Urinary bladder (tissue), 3 donors: ENCODE measurements at regions not wholly inside any gene's neighbourhood (a gene's known extent, or its start where the extent isn't known, plus 50 kb on each side); places are given as distances from the start of the nearest gene placed in this dataset.

Source experiments
- DNase-seq: peaks from one replicate; pipeline ENCODE4 v3.0.0-alpha.2; 2015; ENCODE audit errors: extremely low spot score
- H3K27ac ChIP-seq: one replicate; pipeline ENCODE4 v1.5.1; 2013; ENCODE audit warnings: low read depth, mild to moderate bottlenecking, moderate library complexity
- H3K36me3 ChIP-seq: one replicate; pipeline ENCODE4 v1.6.1; 2013; ENCODE audit warnings: mild to moderate bottlenecking, moderate library complexity; ENCODE audit not compliant: insufficient read depth
- H3K4me1 ChIP-seq: one replicate; pipeline ENCODE4 v1.6.1; 2013; ENCODE audit warnings: mild to moderate bottlenecking, moderate library complexity; ENCODE audit not compliant: insufficient read depth
- H3K4me3 ChIP-seq: one replicate; pipeline ENCODE4 v1.5.1; 2013; ENCODE audit warnings: low read depth, low read length
- WGBS: extraction: QIAGEN DNeasy Blood & Tissue Kit; methylation state at CpG from one replicate; pipeline ENCODE4 v1.1.7; 2013; 5-methylcytosine and 5-hydroxymethylcytosine counted together
- donor health status: healthy with polysubstance abuse.
- donor health status: healthy.

- 79% methylated on average over 2 of the region's 2 CpGs for WGBS
Measured at GRCh38 chr7:31398815-31399214, 58.3 kb upstream of the NEUROD6 start.

GRCh38 chr7:31407178-31407676, 66.7 kb upstream of the NEUROD6 start:
- no peak for DNase-seq
- H3K4me3 ChIP-seq: no peak overlapping the region
- no peaks in the 10 kb centered on the region for H3K4me1 ChIP-seq
- no peak overlapping the region for H3K27ac ChIP-seq
- WGBS: 44% methylated on average over 2 of the region's 2 CpGs
- no peaks in the 10 kb centered on the region for H3K36me3 ChIP-seq

More at GRCh38 chr7:31398815-31399214, 58.3 kb upstream of the NEUROD6 start:
- Histone ChIP-seq H3K36me3 (no peaks in the 10 kb centered on the region), H3K27ac (no peak overlapping the region), H3K4me1 (no peaks in the 10 kb centered on the region), H3K4me3 (no peak overlapping the region)
- DNase-seq: no peak

GRCh38 chr7:31408140-31408729, 67.7 kb upstream of the NEUROD6 start:
- WGBS: 62% methylated on average over 3 of the region's 3 CpGs
- H3K4me3 ChIP-seq: no peak overlapping the region
- DNase-seq: peak; percentile 13
- H3K4me1 ChIP-seq: no peaks in the 10 kb centered on the region
- no peak overlapping the region for H3K27ac ChIP-seq
- no peaks in the 10 kb centered on the region for H3K36me3 ChIP-seq

- no peak overlapping the region for H3K4me3 ChIP-seq
- H3K36me3 ChIP-seq: no peaks in the 10 kb centered on the region
- H3K27ac ChIP-seq: no peak overlapping the region
- no peaks in the 10 kb centered on the region for H3K4me1 ChIP-seq
- no peak for DNase-seq
- WGBS: 62% methylated on average over 2 of the region's 2 CpGs
Measured at GRCh38 chr7:31410265-31410664, 69.7 kb upstream of the NEUROD6 start.

- no peaks in the 10 kb centered on the region for H3K4me1 ChIP-seq
- no peak overlapping the region for H3K27ac ChIP-seq
- no peak for DNase-seq
- H3K36me3 ChIP-seq: no peaks in the 10 kb centered on the region
- H3K4me3 ChIP-seq: no peak overlapping the region
- WGBS: 55% methylated on average over 1 of the region's 1 CpG
Measured at GRCh38 chr7:31411416-31411815, 70.9 kb upstream of the NEUROD6 start.

GRCh38 chr7:31413766-31414165, 73.2 kb upstream of the NEUROD6 start:
- Histone ChIP-seq H3K36me3 (no peaks in the 10 kb centered on the region), H3K4me3 (no peak overlapping the region), H3K27ac (no peak overlapping the region), H3K4me1 (no peaks in the 10 kb centered on the region)
- no peak for DNase-seq
- 59% methylated on average over 1 of the region's 1 CpG for WGBS

- Histone ChIP-seq H3K27ac (no peak overlapping the region), H3K36me3 (no peaks in the 10 kb centered on the region), H3K4me1 (no peaks in the 10 kb centered on the region), H3K4me3 (no peak overlapping the region)
- 75% methylated on average over 5 of the region's 5 CpGs for WGBS
- DNase-seq: no peak
Measured at GRCh38 chr7:31416381-31416870, 75.9 kb upstream of the NEUROD6 start.

GRCh38 chr7:31418928-31419327, 78.4 kb upstream of the NEUROD6 start:
- no peaks in the 10 kb centered on the region for H3K36me3 ChIP-seq
- H3K27ac ChIP-seq: no peak overlapping the region
- H3K4me3 ChIP-seq: no peak overlapping the region
- 91% methylated on average over 2 of the region's 2 CpGs for WGBS
- H3K4me1 ChIP-seq: no peaks in the 10 kb centered on the region
- no peak for DNase-seq

GRCh38 chr7:31419505-31420055, 79.1 kb upstream of the NEUROD6 start:
- WGBS: 62% methylated on average over 3 of the region's 3 CpGs
- no peak for DNase-seq

GRCh38 chr7:31420948-31421347, 80.4 kb upstream of the NEUROD6 start:
- 61% methylated on average over 1 of the region's 1 CpG for WGBS
- no peak overlapping the region for H3K27ac ChIP-seq
- DNase-seq: no peak

More at GRCh38 chr7:31419505-31420055, 79.1 kb upstream of the NEUROD6 start:
- Histone ChIP-seq H3K4me3 (no peak overlapping the region), H3K27ac (no peak overlapping the region), H3K4me1 (no peaks in the 10 kb centered on the region), H3K36me3 (no peaks in the 10 kb centered on the region)

GRCh38 chr7:31421607-31422006, 81.1 kb upstream of the NEUROD6 start:
- DNase-seq: no peak
- H3K36me3 ChIP-seq: no peaks in the 10 kb centered on the region
- 76% methylated on average over 2 of the region's 2 CpGs for WGBS
- H3K27ac ChIP-seq: no peak overlapping the region
- H3K4me1 ChIP-seq: no peaks in the 10 kb centered on the region
- no peak overlapping the region for H3K4me3 ChIP-seq

More at GRCh38 chr7:31420948-31421347, 80.4 kb upstream of the NEUROD6 start:
- Histone ChIP-seq H3K36me3 (no peaks in the 10 kb centered on the region), H3K4me3 (no peak overlapping the region), H3K4me1 (no peaks in the 10 kb centered on the region)

GRCh38 chr7:31423994-31424393, 83.5 kb upstream of the NEUROD6 start:
- no peak overlapping the region for H3K27ac ChIP-seq
- no peak for DNase-seq
- no peak overlapping the region for H3K4me3 ChIP-seq

GRCh38 chr7:31432176-31432575, 81.7 kb upstream of the ITPRID1 start:
- Histone ChIP-seq H3K27ac (no peak overlapping the region), H3K36me3 (no peaks in the 10 kb centered on the region), H3K4me1 (no peaks in the 10 kb centered on the region), H3K4me3 (no peak overlapping the region)
- DNase-seq: no peak

More at GRCh38 chr7:31423994-31424393, 83.5 kb upstream of the NEUROD6 start:
- Histone ChIP-seq H3K4me1 (no peaks in the 10 kb centered on the region), H3K36me3 (no peaks in the 10 kb centered on the region)

GRCh38 chr7:31432836-31433340, 81.0 kb upstream of the ITPRID1 start:
- Histone ChIP-seq H3K27ac (no peak overlapping the region), H3K4me3 (no peak overlapping the region), H3K36me3 (no peaks in the 10 kb centered on the region), H3K4me1 (no peaks in the 10 kb centered on the region)
- no peak for DNase-seq
- 66% methylated on average over 6 of the region's 6 CpGs for WGBS
